ENCODE measurements at regions not wholly inside any gene's neighbourhood (a gene's known extent, or its start where the extent isn't known, plus 50 kb on each side); places are given as distances from the start of the nearest gene placed in this dataset.

DNA sequence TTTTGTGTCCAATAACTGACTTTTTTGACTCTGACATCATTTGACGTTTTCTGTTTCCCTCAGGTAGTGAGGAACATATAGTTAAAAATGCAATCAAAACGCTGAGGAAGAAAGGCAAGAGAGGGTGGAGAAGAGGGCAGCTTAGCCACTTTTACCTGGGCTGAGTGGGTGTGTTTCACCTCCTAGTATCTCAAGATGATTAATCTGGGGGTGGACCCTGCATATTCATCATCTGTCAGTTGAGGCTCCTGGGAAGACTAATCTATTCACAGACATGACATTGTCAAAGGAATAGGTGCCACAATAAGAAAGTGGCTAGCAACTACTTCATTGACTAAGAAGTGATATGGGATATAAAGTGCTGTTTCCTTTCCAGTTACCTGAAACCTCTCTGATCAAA lies 331.5 kb upstream of the RARB start:
- TF ChIP-seq, protein P1, sequence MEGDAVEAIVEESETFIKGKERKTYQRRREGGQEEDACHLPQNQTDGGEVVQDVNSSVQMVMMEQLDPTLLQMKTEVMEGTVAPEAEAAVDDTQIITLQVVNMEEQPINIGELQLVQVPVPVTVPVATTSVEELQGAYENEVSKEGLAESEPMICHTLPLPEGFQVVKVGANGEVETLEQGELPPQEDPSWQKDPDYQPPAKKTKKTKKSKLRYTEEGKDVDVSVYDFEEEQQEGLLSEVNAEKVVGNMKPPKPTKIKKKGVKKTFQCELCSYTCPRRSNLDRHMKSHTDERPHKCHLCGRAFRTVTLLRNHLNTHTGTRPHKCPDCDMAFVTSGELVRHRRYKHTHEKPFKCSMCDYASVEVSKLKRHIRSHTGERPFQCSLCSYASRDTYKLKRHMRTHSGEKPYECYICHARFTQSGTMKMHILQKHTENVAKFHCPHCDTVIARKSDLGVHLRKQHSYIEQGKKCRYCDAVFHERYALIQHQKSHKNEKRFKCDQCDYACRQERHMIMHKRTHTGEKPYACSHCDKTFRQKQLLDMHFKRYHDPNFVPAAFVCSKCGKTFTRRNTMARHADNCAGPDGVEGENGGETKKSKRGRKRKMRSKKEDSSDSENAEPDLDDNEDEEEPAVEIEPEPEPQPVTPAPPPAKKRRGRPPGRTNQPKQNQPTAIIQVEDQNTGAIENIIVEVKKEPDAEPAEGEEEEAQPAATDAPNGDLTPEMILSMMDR (IDR thresholded peaks at IDR 0.05) = no peak
- TF ChIP-seq POLR2A (IDR thresholded peaks at IDR 0.05; ENCODE audit: low read depth) = no peak
- no peak for TF ChIP-seq EP300 (IDR thresholded peaks at IDR 0.05)
- TF ChIP-seq POLR2AphosphoS5 (IDR thresholded peaks at IDR 0.05) = no peak

Data from esophagus muscularis mucosa (tissue), 4 donors.